ENCODE measurements at regions not wholly inside any gene's neighbourhood (a gene's known extent, or its start where the extent isn't known, plus 50 kb on each side); places are given as distances from the start of the nearest gene placed in this dataset.

DNA sequence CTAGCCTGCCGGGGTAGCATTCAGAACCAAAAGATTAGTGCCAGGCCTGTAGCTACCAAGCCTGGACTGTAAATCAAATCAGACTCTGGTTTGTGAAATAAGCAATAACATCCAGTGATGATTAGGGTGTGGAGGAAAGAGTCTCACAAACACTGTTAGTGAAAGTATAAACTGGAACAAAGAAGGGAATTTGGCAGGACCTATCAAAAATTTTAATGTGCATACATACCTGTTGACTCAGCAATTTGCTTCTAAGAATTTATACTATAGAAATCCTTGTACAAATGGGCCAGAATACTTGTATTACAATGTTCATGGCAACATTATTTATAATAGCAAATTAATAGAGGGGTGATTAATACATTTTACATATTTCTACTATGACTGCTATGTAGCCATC is 109.8 kb upstream of the WARS2 start:
- no peaks in the 10 kb centered on the region for H3K9me1 ChIP-seq (ENCODE audit: control insufficient read depth, extremely low read depth, insufficient read depth, low read length)
- dilution Hi-C loops (cut with MboI; ENCODE audit: extremely low pct_ligation_motif_present, low sequenced_read_pairs) = no loop called here
- H3K27ac ChIP-seq (ENCODE audit: control insufficient read depth, insufficient read depth, low read length) = no peak overlapping the region
- H2AFZ ChIP-seq (ENCODE audit: control insufficient read depth, low read length) = no peak overlapping the region
- FAIRE-seq = no peak
- peaks cover 28% of the 10 kb centered on the region for H3K4me1 ChIP-seq (ENCODE audit: control insufficient read depth, extremely low read depth, insufficient read depth, low read length)
- TF ChIP-seq, protein P1, sequence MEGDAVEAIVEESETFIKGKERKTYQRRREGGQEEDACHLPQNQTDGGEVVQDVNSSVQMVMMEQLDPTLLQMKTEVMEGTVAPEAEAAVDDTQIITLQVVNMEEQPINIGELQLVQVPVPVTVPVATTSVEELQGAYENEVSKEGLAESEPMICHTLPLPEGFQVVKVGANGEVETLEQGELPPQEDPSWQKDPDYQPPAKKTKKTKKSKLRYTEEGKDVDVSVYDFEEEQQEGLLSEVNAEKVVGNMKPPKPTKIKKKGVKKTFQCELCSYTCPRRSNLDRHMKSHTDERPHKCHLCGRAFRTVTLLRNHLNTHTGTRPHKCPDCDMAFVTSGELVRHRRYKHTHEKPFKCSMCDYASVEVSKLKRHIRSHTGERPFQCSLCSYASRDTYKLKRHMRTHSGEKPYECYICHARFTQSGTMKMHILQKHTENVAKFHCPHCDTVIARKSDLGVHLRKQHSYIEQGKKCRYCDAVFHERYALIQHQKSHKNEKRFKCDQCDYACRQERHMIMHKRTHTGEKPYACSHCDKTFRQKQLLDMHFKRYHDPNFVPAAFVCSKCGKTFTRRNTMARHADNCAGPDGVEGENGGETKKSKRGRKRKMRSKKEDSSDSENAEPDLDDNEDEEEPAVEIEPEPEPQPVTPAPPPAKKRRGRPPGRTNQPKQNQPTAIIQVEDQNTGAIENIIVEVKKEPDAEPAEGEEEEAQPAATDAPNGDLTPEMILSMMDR (optimal IDR thresholded peaks at IDR 0.05 in 1 of 3, IDR thresholded peaks at IDR 0.05 in 1 of 3, conservative IDR thresholded peaks at IDR 0.05 in 1 of 3; ENCODE audit: extremely low read depth in 1 of 3, insufficient read depth in 2 of 3, low read length in 3 of 3) = no peak
- TF ChIP-seq EZH2 (IDR thresholded peaks at IDR 0.05; ENCODE audit: low read length) = no peak
- H3K79me2 ChIP-seq (ENCODE audit: control insufficient read depth, insufficient read depth, low read length) = no peaks in the 10 kb centered on the region
- H3K27me3 ChIP-seq (ENCODE audit: control insufficient read depth, extremely low read depth, insufficient read depth, low read length) = no peaks in the 10 kb centered on the region
- no peaks in the 10 kb centered on the region for H3K36me3 ChIP-seq (ENCODE audit: control insufficient read depth in 2 of 2, extremely low read depth in 1 of 2, insufficient read depth in 2 of 2, low read length in 2 of 2)
- no peak overlapping the region for H3K4me2 ChIP-seq (ENCODE audit: control insufficient read depth, extremely low read depth, insufficient read depth, low read depth, low read length)
- no peak overlapping the region for H3K4me3 ChIP-seq (ENCODE audit: control insufficient read depth in 2 of 3, extremely low read depth in 1 of 3, insufficient read depth in 2 of 3, low read depth in 1 of 3, low read length in 3 of 3)
- H4K20me1 ChIP-seq (ENCODE audit: control insufficient read depth, extremely low read depth, insufficient read depth, low read length) = no peaks in the 10 kb centered on the region
- no peaks in the 10 kb centered on the region for H3K9me3 ChIP-seq (ENCODE audit: control insufficient read depth, low read depth, low read length)
- no peak for DNase-seq (ENCODE audit: low read depth, low spot score)
- no peak overlapping the region for H3K9ac ChIP-seq (ENCODE audit: control insufficient read depth, extremely low read depth, insufficient read depth, low read length)

DNA sequence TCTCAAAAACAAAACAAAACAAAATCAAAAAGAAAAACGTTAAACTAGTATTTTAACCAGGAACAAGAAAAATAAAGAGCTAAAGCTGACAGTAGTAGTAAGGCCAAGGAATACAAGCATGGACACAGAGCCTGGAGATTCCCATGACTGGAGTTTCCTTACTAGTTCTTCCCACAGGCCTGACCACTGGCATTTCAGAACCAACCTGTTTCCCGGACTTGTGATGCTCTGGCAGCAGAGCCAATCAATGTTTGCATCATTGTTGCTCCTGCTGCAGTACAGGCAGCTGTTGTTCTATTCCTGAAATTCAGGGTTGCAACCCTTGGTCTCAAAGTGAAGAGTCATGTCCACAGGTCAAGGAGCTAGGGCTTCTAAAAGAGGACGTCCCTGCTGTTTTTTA is 111.3 kb upstream of the WARS2 start:
- H3K9ac ChIP-seq (ENCODE audit: control insufficient read depth, extremely low read depth, insufficient read depth, low read length) = no peak overlapping the region
- no peaks in the 10 kb centered on the region for H3K36me3 ChIP-seq (ENCODE audit: control insufficient read depth in 2 of 2, extremely low read depth in 1 of 2, insufficient read depth in 2 of 2, low read length in 2 of 2)
- H2AFZ ChIP-seq (ENCODE audit: control insufficient read depth, low read length) = no peak overlapping the region
- H3K27ac ChIP-seq (ENCODE audit: control insufficient read depth, insufficient read depth, low read length) = no peak overlapping the region
- H3K9me3 ChIP-seq (ENCODE audit: control insufficient read depth, low read depth, low read length) = no peaks in the 10 kb centered on the region
- no peak for FAIRE-seq
- H3K4me1 ChIP-seq (ENCODE audit: control insufficient read depth, extremely low read depth, insufficient read depth, low read length) = peaks cover 29% of the 10 kb centered on the region
- H3K27me3 ChIP-seq (ENCODE audit: control insufficient read depth, extremely low read depth, insufficient read depth, low read length) = no peaks in the 10 kb centered on the region
- H3K9me1 ChIP-seq (ENCODE audit: control insufficient read depth, extremely low read depth, insufficient read depth, low read length) = no peaks in the 10 kb centered on the region
- DNase-seq (ENCODE audit: low read depth, low spot score) = no peak
- no peaks in the 10 kb centered on the region for H3K79me2 ChIP-seq (ENCODE audit: control insufficient read depth, insufficient read depth, low read length)
- H3K4me2 ChIP-seq (ENCODE audit: control insufficient read depth, extremely low read depth, insufficient read depth, low read depth, low read length) = no peak overlapping the region
- dilution Hi-C loops (cut with MboI; ENCODE audit: extremely low pct_ligation_motif_present, low sequenced_read_pairs) = no loop called here
- no peak for TF ChIP-seq EZH2 (IDR thresholded peaks at IDR 0.05; ENCODE audit: low read length)
- TF ChIP-seq, protein P1 (optimal IDR thresholded peaks at IDR 0.05 in 1 of 3, IDR thresholded peaks at IDR 0.05 in 1 of 3, conservative IDR thresholded peaks at IDR 0.05 in 1 of 3; ENCODE audit: extremely low read depth in 1 of 3, insufficient read depth in 2 of 3, low read length in 3 of 3) = no peak
- no peaks in the 10 kb centered on the region for H4K20me1 ChIP-seq (ENCODE audit: control insufficient read depth, extremely low read depth, insufficient read depth, low read length)
- no peak overlapping the region for H3K4me3 ChIP-seq (ENCODE audit: control insufficient read depth in 2 of 3, extremely low read depth in 1 of 3, insufficient read depth in 2 of 3, low read depth in 1 of 3, low read length in 3 of 3)
